A673 (cell line): ENCODE measurements at regions not wholly inside any gene's neighbourhood (a gene's known extent, or its start where the extent isn't known, plus 50 kb on each side); places are given as distances from the start of the nearest gene placed in this dataset.

ENCODE experiments used
- BruUV-seq: library from RNA; stranded (reverse); fragments of 400-500 nt; replicated peaks from 2 replicates; lab custom pipeline; 2021; lab: Mats Ljungman, UMichigan
- CTCF ChIA-PET: fragments of 300-600 bp; sonication (Branson Sonifier 250); formaldehyde crosslinking; loops from one replicate; lab custom pipeline; 2022; ENCODE audit warnings: antibody characterized with exemption; lab: Charles Lee
- POLR2A ChIA-PET: fragments of 300-600 bp; sonication (Branson Sonifier 250); formaldehyde crosslinking; loops from one replicate; lab custom pipeline; 2022; ENCODE audit warnings: antibody characterized with exemption; ENCODE audit not compliant: low non-redundant PET; lab: Charles Lee
- DNase-seq: peaks from one replicate; pipeline ENCODE4 v3.0.0-alpha.2; 2015; ENCODE audit warnings: low spot score
- H3K27ac ChIP-seq: fragments of 200-600 bp; sonication (generic); 2 replicates; pipeline ENCODE4 v1.5.1; 2016; ENCODE audit warnings: mixed run types, low read depth, mild to moderate bottlenecking, mixed read lengths, antibody characterized with exemption, low read length; ENCODE audit not compliant: poor library complexity, severe bottlenecking
- H3K27me3 ChIP-seq: fragments of 200-600 bp; sonication (generic); replicated peaks from 2 replicates; pipeline ENCODE4 v1.6.1; 2017; ENCODE audit warnings: mixed run types, low read depth, mild to moderate bottlenecking, mixed read lengths, antibody characterized with exemption, low read length; ENCODE audit not compliant: insufficient read depth, poor library complexity
- H3K36me3 ChIP-seq: fragments of 200-600 bp; sonication (generic); 2 replicates; pipeline ENCODE4 v1.6.1; 2016; ENCODE audit warnings: mixed run types, mild to moderate bottlenecking, mixed read lengths, antibody characterized with exemption, low read length; ENCODE audit not compliant: insufficient read depth, poor library complexity, severe bottlenecking
- H3K4me1 ChIP-seq: fragments of 200-600 bp; sonication (generic); 2 replicates; pipeline ENCODE4 v1.6.1; 2017; ENCODE audit warnings: mixed run types, mild to moderate bottlenecking, mixed read lengths, antibody characterized with exemption, low read length; ENCODE audit not compliant: insufficient read depth, poor library complexity, severe bottlenecking
- H3K4me3 ChIP-seq: fragments of 200-600 bp; sonication (generic); 2 replicates; pipeline ENCODE4 v1.5.1; 2016; ENCODE audit warnings: low read depth, mixed run types, mild to moderate bottlenecking, mixed read lengths, low read length; ENCODE audit not compliant: poor library complexity, severe bottlenecking
- H3K9me3 ChIP-seq: fragments of 200-600 bp; sonication (generic); 2 replicates; pipeline ENCODE4 v1.6.1; 2016; ENCODE audit warnings: mixed run types, low read depth, mild to moderate bottlenecking, mixed read lengths, antibody characterized with exemption, low read length; ENCODE audit not compliant: poor library complexity, severe bottlenecking
- CTCF ChIP-seq: fragments of 300-800, 200-600 bp; sonication (generic); conservative IDR thresholded peaks from 2 replicates; pipeline ENCODE4 v1.5.1; 2017; ENCODE audit warnings: low read depth, mild to moderate bottlenecking, antibody characterized with exemption, low read length, moderate library complexity, mixed read lengths
- EZH2 ChIP-seq: fragments of 200-600 bp; sonication (generic); IDR thresholded peaks from 2 replicates; pipeline ENCODE4 v1.6.1; 2017; ENCODE audit warnings: borderline replicate concordance, low read depth, mild to moderate bottlenecking, mixed read lengths, antibody characterized with exemption, low read length; ENCODE audit not compliant: poor library complexity, severe bottlenecking
- intact Hi-C: fragments of 100-400 bp; cut with micrococcal nuclease; formaldehyde crosslinking; loops from one replicate; pipeline ENCODE4 v1.10.0; 2022; ENCODE audit not compliant: unreplicated experiment

- CTCF ChIA-PET, result no interaction called here
- H3K27ac ChIP-seq, result no peak overlapping the region
- POLR2A ChIA-PET, result no interaction called here
- intact Hi-C loops, result no loop called here
- no TSS peak for BruUV-seq
- TF ChIP-seq EZH2 (no peak), CTCF (no peak)
- H3K9me3 ChIP-seq, result no peaks in the 10 kb centered on the region
- no peak overlapping the region for H3K4me3 ChIP-seq
- no peaks in the 10 kb centered on the region for H3K27me3 ChIP-seq
- H3K36me3 ChIP-seq, result no peaks in the 10 kb centered on the region
- no peaks in the 10 kb centered on the region for H3K4me1 ChIP-seq
- DNase-seq, result no peak
Measured at GRCh38 chr6:8260610-8261009, 158.3 kb upstream of the EEF1E1 start.

- Histone ChIP-seq H3K4me1 (peaks cover 1% of the 10 kb centered on the region), H3K4me3 (no peak overlapping the region), H3K27me3 (no peaks in the 10 kb centered on the region), H3K27ac (no peak overlapping the region), H3K9me3 (no peaks in the 10 kb centered on the region), H3K36me3 (no peaks in the 10 kb centered on the region)
- no peak for DNase-seq
- BruUV-seq, result no TSS peak
- TF ChIP-seq EZH2, result no peak
- TF ChIP-seq CTCF, result no peak
- intact Hi-C loops, result no loop called here
- CTCF ChIA-PET, result no interaction called here
- POLR2A ChIA-PET, result no interaction called here
Measured at GRCh38 chr6:8246403-8246802, 144.1 kb upstream of the EEF1E1 start.

GRCh38 chr6:8245726-8246125 lies 143.4 kb upstream of the EEF1E1 start:
- TF ChIP-seq EZH2 (no peak), CTCF (no peak)
- DNase-seq, result no peak
- Histone ChIP-seq H3K9me3 (no peaks in the 10 kb centered on the region), H3K4me1 (peaks cover 8% of the 10 kb centered on the region), H3K27me3 (no peaks in the 10 kb centered on the region), H3K4me3 (no peak overlapping the region), H3K27ac (no peak overlapping the region), H3K36me3 (no peaks in the 10 kb centered on the region)
- BruUV-seq, result no TSS peak
- intact Hi-C loops, result no loop called here
- POLR2A ChIA-PET, result no interaction called here
- CTCF ChIA-PET, result no interaction called here
